Keratinocyte (primary cell): ENCODE measurements at regions not wholly inside any gene's neighbourhood (a gene's known extent, or its start where the extent isn't known, plus 50 kb on each side); places are given as distances from the start of the nearest gene placed in this dataset.

ENCODE experiments used
- DNase-seq: peaks from one replicate; pipeline ENCODE4 v3.0.0-alpha.2; 2011; ENCODE audit warnings: low read depth, missing footprints, low spot score
- FAIRE-seq: peaks from 2 replicates; lab custom pipeline; 2011; peaks lifted over from hg19 to GRCh38; lab: Jason Lieb, UNC
- H2AFZ ChIP-seq: 2 replicates; pipeline ENCODE4 v1.6.0; 2012; ENCODE audit warnings: low read length, control low read depth, inconsistent platforms; ENCODE audit not compliant: control insufficient read depth
- H3K27ac ChIP-seq: 2 replicates; pipeline ENCODE4 v1.5.1; 2011; ENCODE audit warnings: low read length; ENCODE audit not compliant: control insufficient read depth, insufficient read depth
- H3K27me3 ChIP-seq: 3 replicates; pipeline ENCODE4 v1.6.0; 2011; ENCODE audit warnings: low read length; ENCODE audit not compliant: control insufficient read depth, insufficient read depth; ENCODE audit errors: extremely low read depth
- H3K36me3 ChIP-seq, 2 experiments: 2 replicates in 1 of 2; 3 replicates in 1 of 2; pipeline ENCODE4 v1.5.1; 2011; ENCODE audit warnings: low read length in 2 of 2, mild to moderate bottlenecking in 1 of 2; ENCODE audit not compliant: control insufficient read depth in 2 of 2, insufficient read depth in 2 of 2; ENCODE audit errors: extremely low read depth in 1 of 2
- H3K4me1 ChIP-seq: 3 replicates; pipeline ENCODE4 v1.5.1; 2011; ENCODE audit warnings: low read length; ENCODE audit not compliant: control insufficient read depth, insufficient read depth; ENCODE audit errors: extremely low read depth
- H3K4me2 ChIP-seq: 3 replicates; pipeline ENCODE4 v1.6.0; 2011; ENCODE audit warnings: low read depth, low read length; ENCODE audit not compliant: control insufficient read depth, insufficient read depth; ENCODE audit errors: extremely low read depth
- H3K4me3 ChIP-seq, 3 experiments: fragments of 200-600 bp in 1 of 3; sonication (generic) in 1 of 3; 2 replicates in 2 of 3; 3 replicates in 1 of 3; pipeline ENCODE4 v1.5.1; 2011 to 2016; ENCODE audit warnings: low read length in 3 of 3, mild to moderate bottlenecking in 3 of 3, control low read depth in 2 of 3, inconsistent platforms in 1 of 3, low read depth in 1 of 3, mixed read lengths in 1 of 3, mixed run types in 1 of 3, moderate library complexity in 1 of 3; ENCODE audit not compliant: control insufficient read depth in 2 of 3, insufficient read depth in 2 of 3; ENCODE audit errors: extremely low read depth in 1 of 3
- H3K79me2 ChIP-seq: 2 replicates; pipeline ENCODE4 v1.6.0; 2012; ENCODE audit warnings: low read length; ENCODE audit not compliant: control insufficient read depth, insufficient read depth
- H3K9ac ChIP-seq: 3 replicates; pipeline ENCODE4 v1.6.0; 2011; ENCODE audit warnings: low read length; ENCODE audit not compliant: control insufficient read depth, insufficient read depth; ENCODE audit errors: extremely low read depth
- H3K9me1 ChIP-seq: 3 replicates; pipeline ENCODE4 v1.6.0; 2011; ENCODE audit warnings: low read length; ENCODE audit not compliant: control insufficient read depth, insufficient read depth; ENCODE audit errors: extremely low read depth
- H3K9me3 ChIP-seq: 2 replicates; pipeline ENCODE4 v1.5.1; 2012; ENCODE audit warnings: low read depth, low read length; ENCODE audit not compliant: control insufficient read depth
- H4K20me1 ChIP-seq: 3 replicates; pipeline ENCODE4 v1.6.0; 2011; ENCODE audit warnings: low read length; ENCODE audit not compliant: control insufficient read depth, insufficient read depth; ENCODE audit errors: extremely low read depth
- EZH2 ChIP-seq: IDR thresholded peaks from one replicate; pipeline ENCODE4 v1.6.1; 2012; ENCODE audit warnings: inconsistent platforms, mild to moderate bottlenecking, low read length, moderate library complexity
- dilution Hi-C: fragments of 300-500 bp; cut with MboI; formaldehyde crosslinking; loops from one replicate; pipeline ENCODE4 v1.7.0; 2020; ENCODE audit warnings: low sequenced_read_pairs; ENCODE audit not compliant: extremely low pct_ligation_motif_present
- TF ChIP-seq, protein P1 (sequence below), 3 experiments: IDR thresholded peaks in 1 of 3; conservative IDR thresholded peaks in 1 of 3; optimal IDR thresholded peaks in 1 of 3; 2 replicates in 2 of 3; 3 replicates in 1 of 3; pipeline versions ENCODE3 to v1.5.1; 2011; ENCODE audit warnings: low read length in 3 of 3, mild to moderate bottlenecking in 3 of 3, moderate library complexity in 2 of 3, control low read depth in 1 of 3, inconsistent platforms in 1 of 3; ENCODE audit not compliant: insufficient read depth in 2 of 3; ENCODE audit errors: extremely low read depth in 1 of 3

GRCh38 chr4:11134705-11135104 is 294.0 kb downstream of the HS3ST1 start:
- dilution Hi-C loops, result no loop called here
- H3K4me3 ChIP-seq, result no peak overlapping the region

DNA sequence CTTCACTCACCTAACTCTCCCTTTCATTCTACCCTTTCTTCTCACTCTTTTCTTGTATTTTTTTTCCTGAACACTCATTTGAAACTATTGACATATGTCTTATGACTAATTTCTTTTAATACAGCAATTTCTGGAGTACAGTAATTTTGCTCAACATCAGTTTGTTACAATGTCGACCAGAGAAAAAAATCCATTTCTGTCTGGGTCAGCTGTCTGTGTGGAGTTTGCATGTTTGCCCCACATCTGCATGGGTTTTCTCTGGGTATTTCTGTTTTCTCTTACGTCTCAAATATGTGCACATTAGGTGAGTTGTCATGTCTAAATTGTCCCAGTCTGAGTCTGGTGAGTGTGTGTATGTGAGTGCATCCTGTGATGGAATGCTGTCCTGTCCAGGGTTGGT is 294.8 kb downstream of the HS3ST1 start:
- Histone ChIP-seq H4K20me1 (no peaks in the 10 kb centered on the region), H2AFZ (no peak overlapping the region), H3K27me3 (no peaks in the 10 kb centered on the region), H3K9me1 (no peaks in the 10 kb centered on the region), H3K79me2 (no peaks in the 10 kb centered on the region), H3K27ac (no peak overlapping the region), H3K4me3 (no peak overlapping the region), H3K9ac (no peak overlapping the region), H3K4me1 (no peaks in the 10 kb centered on the region), H3K36me3 (no peaks in the 10 kb centered on the region), H3K4me2 (no peak overlapping the region), H3K9me3 (no peaks in the 10 kb centered on the region)
- TF ChIP-seq, protein P1, sequence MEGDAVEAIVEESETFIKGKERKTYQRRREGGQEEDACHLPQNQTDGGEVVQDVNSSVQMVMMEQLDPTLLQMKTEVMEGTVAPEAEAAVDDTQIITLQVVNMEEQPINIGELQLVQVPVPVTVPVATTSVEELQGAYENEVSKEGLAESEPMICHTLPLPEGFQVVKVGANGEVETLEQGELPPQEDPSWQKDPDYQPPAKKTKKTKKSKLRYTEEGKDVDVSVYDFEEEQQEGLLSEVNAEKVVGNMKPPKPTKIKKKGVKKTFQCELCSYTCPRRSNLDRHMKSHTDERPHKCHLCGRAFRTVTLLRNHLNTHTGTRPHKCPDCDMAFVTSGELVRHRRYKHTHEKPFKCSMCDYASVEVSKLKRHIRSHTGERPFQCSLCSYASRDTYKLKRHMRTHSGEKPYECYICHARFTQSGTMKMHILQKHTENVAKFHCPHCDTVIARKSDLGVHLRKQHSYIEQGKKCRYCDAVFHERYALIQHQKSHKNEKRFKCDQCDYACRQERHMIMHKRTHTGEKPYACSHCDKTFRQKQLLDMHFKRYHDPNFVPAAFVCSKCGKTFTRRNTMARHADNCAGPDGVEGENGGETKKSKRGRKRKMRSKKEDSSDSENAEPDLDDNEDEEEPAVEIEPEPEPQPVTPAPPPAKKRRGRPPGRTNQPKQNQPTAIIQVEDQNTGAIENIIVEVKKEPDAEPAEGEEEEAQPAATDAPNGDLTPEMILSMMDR (optimal IDR thresholded peaks at IDR 0.05 in 1 of 3, IDR thresholded peaks at IDR 0.05 in 1 of 3, conservative IDR thresholded peaks at IDR 0.05 in 1 of 3; ENCODE audit: extremely low read depth in 1 of 3, insufficient read depth in 2 of 3, low read length in 3 of 3), result no peak
- TF ChIP-seq EZH2, result no peak
- FAIRE-seq (no peak), DNase-seq (no peak)
- dilution Hi-C loops, result no loop called here

More at GRCh38 chr4:11134705-11135104, 294.0 kb downstream of the HS3ST1 start:
- TF ChIP-seq, protein P1 (optimal IDR thresholded peaks at IDR 0.05 in 1 of 3, IDR thresholded peaks at IDR 0.05 in 1 of 3, conservative IDR thresholded peaks at IDR 0.05 in 1 of 3; ENCODE audit: extremely low read depth in 1 of 3, insufficient read depth in 2 of 3, low read length in 3 of 3), result no peak
- TF ChIP-seq EZH2, result no peak
- H2AFZ ChIP-seq, result no peak overlapping the region
- H3K9me1 ChIP-seq, result no peaks in the 10 kb centered on the region
- H3K36me3 ChIP-seq, result no peaks in the 10 kb centered on the region
- H3K4me2 ChIP-seq, result no peak overlapping the region
- no peak overlapping the region for H3K9ac ChIP-seq
- no peaks in the 10 kb centered on the region for H3K27me3 ChIP-seq
- no peak overlapping the region for H3K27ac ChIP-seq
- no peaks in the 10 kb centered on the region for H3K79me2 ChIP-seq
- DNase-seq (no peak), FAIRE-seq (no peak)
- H3K9me3 ChIP-seq, result no peaks in the 10 kb centered on the region
- H3K4me1 ChIP-seq, result no peaks in the 10 kb centered on the region
- no peaks in the 10 kb centered on the region for H4K20me1 ChIP-seq
